Stimulated activated CD8-positive, alpha-beta memory T cell treated with anti-CD3 and anti-CD28 coated beads, Interleukin-15, amount 100 ng/mL, for 48 hours (primary cell): ENCODE measurements at regions not wholly inside any gene's neighbourhood (a gene's known extent, or its start where the extent isn't known, plus 50 kb on each side); places are given as distances from the start of the nearest gene placed in this dataset.
"Not testable (repeated sequence)": the region's sequence is repeated elsewhere in the genome, so short reads cannot be mapped to it uniquely, and the experiment has no call there.

Experiments used
- DNase-seq, 2 donors: peaks; one replicate each; pipeline ENCODE4 v3.0.0-alpha.2; 2020; ENCODE audit warnings: low read depth in 2 of 2

DNA sequence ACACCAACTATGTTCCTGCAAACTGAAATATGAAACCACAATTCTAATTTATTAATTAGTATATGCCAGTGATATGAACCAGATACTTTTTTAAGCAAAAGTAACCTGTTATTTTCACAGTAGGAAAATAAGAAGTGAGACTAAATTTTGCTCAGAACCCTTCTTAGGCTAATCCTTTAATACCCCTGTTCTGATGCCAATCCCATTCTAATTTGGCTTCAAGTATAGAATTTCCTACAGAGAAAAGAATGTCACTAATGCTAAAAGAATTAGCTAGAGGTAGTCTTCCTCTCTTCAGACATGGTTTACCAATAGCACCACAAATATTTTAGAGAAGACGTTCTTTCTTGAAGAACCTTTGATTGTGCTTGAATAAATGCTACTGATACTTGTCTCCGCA lies 758.4 kb downstream of the FLRT2 start:
- DNase-seq: no peak

- DNase-seq: no peak
Observed at GRCh38 chr14:86279405-86279804, 749.5 kb downstream of the FLRT2 start.

DNA sequence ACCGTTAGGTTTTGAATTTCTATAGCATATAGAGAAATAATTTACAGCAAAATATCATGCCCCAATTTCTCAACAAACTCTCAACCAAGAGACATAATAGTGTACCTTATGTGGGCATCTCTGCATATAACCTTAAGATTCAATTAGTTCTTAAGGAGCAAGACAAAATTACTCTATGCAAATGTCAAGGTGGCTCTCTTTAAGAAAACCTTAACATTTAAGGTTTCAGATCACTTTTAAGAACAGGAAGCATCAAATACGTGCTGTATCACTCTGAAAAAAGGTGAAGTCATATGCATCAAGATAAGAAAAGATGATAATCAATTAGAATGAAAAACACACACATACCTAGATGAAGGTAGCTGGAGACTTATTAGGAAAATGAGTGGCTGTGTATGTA lies 728.0 kb downstream of the FLRT2 start:
- no peak for DNase-seq

DNA sequence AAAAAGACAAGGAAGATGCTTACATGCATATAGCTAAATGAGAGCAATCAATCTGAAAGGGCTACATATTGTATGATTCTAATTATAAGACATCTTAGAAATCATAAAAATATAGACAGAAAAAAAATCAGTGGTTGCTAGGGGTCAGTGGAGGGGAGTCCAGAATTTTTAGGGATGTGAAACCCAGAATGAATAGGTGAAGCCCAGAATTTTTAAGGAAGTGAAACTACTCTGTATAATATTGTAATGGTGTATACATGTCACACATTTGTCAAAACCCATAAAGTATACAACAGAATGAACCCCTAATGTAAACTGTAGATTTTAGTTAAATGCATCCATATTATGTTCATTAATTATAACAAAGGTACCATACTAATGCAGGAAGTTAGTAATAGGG lies 713.2 kb downstream of the FLRT2 start:
- DNase-seq: no peak

DNA sequence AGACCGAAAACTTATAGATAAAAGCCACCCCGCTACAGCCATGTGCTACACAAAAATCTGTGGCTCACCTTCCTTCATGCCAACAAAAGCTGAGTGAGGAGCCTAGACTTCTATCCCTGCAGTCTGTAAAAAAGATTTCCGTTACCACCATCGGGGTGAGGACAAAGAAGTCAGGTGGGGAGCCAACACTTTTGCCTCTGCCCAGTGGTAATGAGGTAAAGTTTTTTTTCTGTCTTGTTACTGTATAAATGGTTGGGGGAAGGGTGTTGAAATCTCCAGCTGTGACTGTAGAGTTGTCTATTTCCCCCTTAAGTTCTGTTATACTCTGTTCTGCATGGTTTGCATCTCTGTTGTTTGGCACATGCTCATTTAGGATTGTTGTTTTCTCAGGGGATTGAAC lies 707.8 kb downstream of the FLRT2 start:
- no peak for DNase-seq

DNA sequence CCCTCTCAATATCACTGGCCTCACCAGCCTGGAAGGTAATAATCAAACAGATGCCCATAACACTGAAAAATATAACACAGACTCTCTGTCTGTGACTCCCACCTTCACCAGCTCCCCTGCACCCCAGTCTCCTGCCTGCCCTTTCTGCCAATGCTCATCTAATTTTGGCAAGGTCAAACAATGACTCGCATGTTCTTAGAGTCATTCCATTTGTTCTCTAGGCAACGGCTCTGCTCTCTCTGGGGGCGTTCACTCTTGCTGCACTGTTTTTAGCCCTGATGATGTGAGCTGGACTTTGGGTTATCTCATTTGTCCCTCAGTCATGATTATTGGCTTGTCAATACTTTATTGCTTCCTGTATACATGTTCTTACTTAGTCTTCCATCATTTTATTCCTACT lies 691.8 kb downstream of the FLRT2 start:
- DNase-seq: no peak

DNA sequence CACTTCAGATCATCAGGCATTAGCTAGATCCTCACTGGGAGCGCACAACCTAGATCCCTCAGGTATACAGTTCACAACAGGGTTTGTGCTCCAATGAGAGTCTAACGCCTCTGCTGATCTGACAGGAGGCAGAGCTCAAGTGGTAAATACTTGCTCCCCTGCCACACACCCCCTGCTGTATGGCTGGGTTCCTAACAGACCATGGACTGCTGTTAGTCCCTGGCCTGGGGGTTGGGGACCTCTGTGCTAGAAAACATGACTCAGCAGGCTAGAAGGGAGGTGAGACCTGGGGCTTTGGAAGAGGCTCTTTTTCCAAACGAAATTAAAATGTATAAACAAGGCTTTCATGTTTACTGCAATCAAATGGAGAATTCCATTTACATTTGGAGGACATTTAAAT lies 691.1 kb downstream of the FLRT2 start:
- DNase-seq: no peak

- no peak for DNase-seq
Observed at GRCh38 chr14:86217523-86217922, 687.6 kb downstream of the FLRT2 start.

GRCh38 chr14:86203843-86204242 lies 673.9 kb downstream of the FLRT2 start:
- DNase-seq: no peak

DNA sequence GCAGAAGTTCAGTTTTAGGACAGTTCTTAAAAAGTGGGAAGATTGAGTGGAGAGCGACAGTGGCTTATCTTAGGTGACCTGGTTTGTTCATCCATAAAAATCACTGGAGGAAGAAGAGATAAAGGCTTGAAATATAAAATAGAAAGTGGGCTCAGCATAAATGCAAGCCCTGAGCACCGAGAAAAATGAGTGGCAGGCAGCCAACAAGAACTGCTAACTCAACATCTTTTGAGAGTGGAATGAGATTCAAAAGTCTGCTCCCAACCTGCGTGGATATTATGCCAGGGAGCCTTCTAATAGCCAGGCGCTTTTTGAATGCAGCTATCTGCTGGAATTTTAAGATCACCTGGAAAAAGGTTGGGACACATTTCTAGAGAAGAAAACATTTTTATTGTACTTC lies 666.5 kb downstream of the FLRT2 start:
- no peak for DNase-seq

DNA sequence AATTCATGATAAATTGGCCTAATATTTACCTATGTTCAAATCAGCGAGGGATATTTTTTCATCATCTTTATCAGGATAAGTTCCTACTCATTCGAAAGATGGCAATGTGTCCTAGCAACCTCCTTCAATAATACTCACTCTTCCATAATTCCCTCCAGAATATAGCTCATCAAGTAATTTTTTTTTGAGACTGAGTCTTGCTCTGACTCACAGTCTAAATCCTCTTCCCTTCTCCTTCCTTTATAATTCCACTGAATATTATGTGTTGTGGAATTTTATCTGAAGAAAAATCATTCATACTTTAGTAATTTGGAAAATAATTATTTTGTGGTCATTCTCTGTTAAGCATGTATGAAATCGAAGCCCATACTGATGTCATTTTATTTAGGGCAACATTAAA lies 663.8 kb downstream of the FLRT2 start:
- DNase-seq: no peak

- no peak for DNase-seq
Observed at GRCh38 chr14:86179980-86180379, 650.0 kb downstream of the FLRT2 start.

- DNase-seq: no peak
Observed at GRCh38 chr14:86168371-86168770, 638.4 kb downstream of the FLRT2 start.

DNA sequence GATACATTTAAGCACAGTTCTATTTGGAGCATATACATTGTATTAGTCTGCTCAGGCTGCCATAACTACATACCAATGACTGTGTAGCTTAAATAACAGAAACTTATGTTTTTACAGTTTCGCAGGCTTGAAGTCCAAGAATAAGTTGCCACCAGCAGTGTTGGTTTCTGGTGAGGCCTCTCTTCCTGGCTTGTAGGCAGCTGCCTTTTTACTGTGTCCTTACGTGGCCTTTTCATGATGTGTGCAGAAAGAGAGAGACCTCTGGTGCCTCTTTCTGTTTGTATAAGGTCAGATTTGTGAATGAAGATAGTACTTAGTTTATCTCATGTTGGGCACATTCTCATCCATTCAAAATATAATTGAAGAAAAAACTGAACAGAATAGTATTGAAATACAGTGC lies 636.6 kb downstream of the FLRT2 start:
- DNase-seq: no peak

DNA sequence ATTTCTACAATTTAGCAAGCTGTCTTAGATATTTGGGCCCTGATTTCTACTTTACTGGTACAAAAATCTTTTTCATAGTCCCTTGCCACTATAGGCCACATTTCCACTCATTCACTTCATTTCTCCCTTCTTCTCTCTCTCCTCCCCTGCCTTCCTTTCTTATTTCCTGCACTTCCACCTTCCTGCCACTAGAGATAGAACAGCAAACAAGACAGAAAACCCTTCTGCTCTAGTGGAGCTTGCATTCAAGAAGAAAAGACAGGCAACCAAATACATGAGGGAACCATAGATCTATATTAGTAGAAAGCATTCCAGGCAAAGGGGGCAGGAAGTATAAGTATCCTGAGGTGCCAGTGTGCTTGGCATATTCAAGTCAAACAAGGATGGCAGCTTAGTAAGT lies 623.5 kb downstream of the FLRT2 start:
- DNase-seq: no peak

DNA sequence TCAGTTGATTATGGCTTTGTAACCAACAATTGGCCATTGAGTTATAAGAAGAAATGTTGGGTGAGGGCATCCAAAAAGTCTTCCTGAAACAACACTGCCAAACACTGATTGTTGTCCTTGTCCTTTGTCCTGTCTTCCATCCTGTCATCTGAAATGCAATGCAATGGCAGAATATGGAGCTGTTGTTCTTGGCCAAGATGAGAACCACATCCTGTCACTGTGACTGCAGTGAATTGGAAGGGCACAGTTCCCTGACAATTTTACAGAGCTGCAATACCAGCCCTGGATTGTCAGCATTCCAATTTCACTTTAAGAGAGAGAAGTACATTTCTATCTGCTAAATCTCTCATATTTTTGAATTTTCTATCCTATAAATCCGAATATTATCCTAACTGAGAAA lies 613.3 kb downstream of the FLRT2 start:
- no peak for DNase-seq

GRCh38 chr14:86141966-86142365 lies 612.0 kb downstream of the FLRT2 start:
- no peak for DNase-seq

GRCh38 chr14:86129426-86129825 lies 599.5 kb downstream of the FLRT2 start:
- DNase-seq: no peak

DNA sequence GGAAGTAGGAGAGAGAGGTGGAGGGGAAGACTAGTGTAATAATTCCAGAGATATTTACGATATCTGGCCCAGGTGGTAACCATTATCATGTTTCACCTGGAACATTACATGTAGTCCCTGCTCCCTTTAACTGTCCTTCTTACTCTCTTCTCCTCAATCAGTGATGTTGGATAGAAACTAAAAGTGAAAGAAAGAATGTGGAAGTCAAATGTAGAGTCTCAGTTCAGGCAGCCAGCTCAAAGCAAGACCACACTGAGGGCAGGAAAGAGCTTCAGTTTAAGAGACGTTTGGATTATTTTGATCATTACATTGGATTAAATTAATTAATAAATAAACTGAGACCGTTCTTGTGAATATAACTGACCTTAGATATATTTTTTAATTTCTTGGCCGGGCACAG lies 594.4 kb downstream of the FLRT2 start:
- DNase-seq: no peak

DNA sequence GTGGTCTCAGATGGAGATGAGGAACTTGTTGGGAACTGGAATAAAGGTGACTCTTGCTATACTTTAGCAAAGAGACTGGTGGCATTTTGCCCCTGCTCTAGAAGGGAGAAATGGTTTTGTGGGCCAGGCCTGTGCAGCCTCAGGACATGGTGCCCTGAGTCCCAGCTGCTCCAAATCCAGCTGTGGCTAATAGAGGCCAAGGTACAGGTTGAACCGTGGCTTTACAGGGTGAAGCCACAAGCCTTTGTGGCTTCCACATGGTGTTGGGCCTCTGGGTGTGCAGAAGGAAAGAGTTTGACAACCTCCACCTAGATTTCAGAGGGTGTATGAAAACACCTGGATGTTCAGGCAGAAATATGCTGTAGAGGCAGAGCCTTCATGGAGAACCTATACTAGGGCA lies 586.0 kb downstream of the FLRT2 start:
- DNase-seq: no peak

GRCh38 chr14:86110871-86111270 lies 580.9 kb downstream of the FLRT2 start:
- DNase-seq: not testable (repeated sequence)

GRCh38 chr14:86104691-86105265 lies 574.8 kb downstream of the FLRT2 start:
- no peak for DNase-seq

GRCh38 chr14:86094512-86094911 lies 564.6 kb downstream of the FLRT2 start:
- DNase-seq: no peak

GRCh38 chr14:86091811-86092210 lies 561.9 kb downstream of the FLRT2 start:
- no peak for DNase-seq

- DNase-seq: no peak
Observed at GRCh38 chr14:86088156-86088555, 558.2 kb downstream of the FLRT2 start.
